Breast epithelium (tissue), 3 donors: ENCODE measurements at regions not wholly inside any gene's neighbourhood (a gene's known extent, or its start where the extent isn't known, plus 50 kb on each side); places are given as distances from the start of the nearest gene placed in this dataset.

Experiments used
- CTCF ChIP-seq, 3 donors: fragments of 450-650 bp; IDR thresholded peaks; one replicate each; pipeline ENCODE4 v1.5.1; 2016 to 2017; ENCODE audit warnings: antibody characterized with exemption in 3 of 3, mild to moderate bottlenecking in 3 of 3, moderate library complexity in 3 of 3
- POLR2A ChIP-seq: fragments of 450-650 bp; IDR thresholded peaks from one replicate; pipeline ENCODE4 v1.6.1; 2016; ENCODE audit warnings: antibody characterized with exemption, mild to moderate bottlenecking, moderate library complexity

GRCh38 chr3:162034368-162034767, 537.8 kb downstream of the OTOL1 start:
- TF ChIP-seq CTCF (IDR thresholded peaks at IDR 0.05) (no peak), POLR2A (no peak)
